ENCODE measurements at regions not wholly inside any gene's neighbourhood (a gene's known extent, or its start where the extent isn't known, plus 50 kb on each side); places are given as distances from the start of the nearest gene placed in this dataset.

GRCh38 chr12:65634061-65634460 lies 190.2 kb upstream of the HMGA2 start:
- Histone ChIP-seq H3K4me3 (no peak overlapping the region), H3K9me3 (no peaks in the 10 kb centered on the region), H3K36me3 (no peaks in the 10 kb centered on the region), H3K27ac (no peak overlapping the region), H3K27me3 (no peaks in the 10 kb centered on the region), H3K4me1 (ENCODE audit: insufficient read depth) (no peaks in the 10 kb centered on the region)
- WGBS, 3 donors = 94 to 97% (median 96%) methylated on average over 3 of the region's 3 CpGs
- intact Hi-C loops (cut with DNase I) = no loop called here
- TF ChIP-seq CTCF (IDR thresholded peaks at IDR 0.05) = no peak
- no peak for TF ChIP-seq POLR2A (IDR thresholded peaks at IDR 0.05)
- TF ChIP-seq EP300 (IDR thresholded peaks at IDR 0.05) = no peak
- DNase-seq = no peak

GRCh38 chr12:65634626-65635331 lies 189.5 kb upstream of the HMGA2 start:
- 66 to 71% (median 69%) methylated on average over 6 of the region's 6 CpGs for WGBS, 3 donors
- no peak for DNase-seq
- H3K36me3 ChIP-seq = no peaks in the 10 kb centered on the region
- no peaks in the 10 kb centered on the region for H3K27me3 ChIP-seq
- H3K9me3 ChIP-seq = no peaks in the 10 kb centered on the region
- H3K27ac ChIP-seq = no peak overlapping the region
- TF ChIP-seq CTCF (IDR thresholded peaks at IDR 0.05) = no peak
- TF ChIP-seq EP300 (IDR thresholded peaks at IDR 0.05) = no peak
- TF ChIP-seq POLR2A (IDR thresholded peaks at IDR 0.05) = no peak
- no peaks in the 10 kb centered on the region for H3K4me1 ChIP-seq (ENCODE audit: insufficient read depth)
- intact Hi-C loops (cut with DNase I) = no loop called here
- no peak overlapping the region for H3K4me3 ChIP-seq

GRCh38 chr12:65636436-65636835 lies 187.8 kb upstream of the HMGA2 start:
- no peak overlapping the region for H3K4me3 ChIP-seq
- no peaks in the 10 kb centered on the region for H3K27me3 ChIP-seq
- TF ChIP-seq CTCF (IDR thresholded peaks at IDR 0.05) (no peak), EP300 (IDR thresholded peaks at IDR 0.05) (no peak), POLR2A (IDR thresholded peaks at IDR 0.05) (no peak)
- H3K4me1 ChIP-seq (ENCODE audit: insufficient read depth) = no peaks in the 10 kb centered on the region
- no peak for DNase-seq
- intact Hi-C loops (cut with DNase I) = no loop called here
- H3K36me3 ChIP-seq = no peaks in the 10 kb centered on the region
- H3K27ac ChIP-seq = no peak overlapping the region
- no peaks in the 10 kb centered on the region for H3K9me3 ChIP-seq
- WGBS, 3 donors = 78 to 95% (median 93%) methylated on average over 1 of the region's 1 CpG

GRCh38 chr12:65637150-65637549 lies 187.1 kb upstream of the HMGA2 start:
- 86 to 93% (median 88%) methylated on average over 2 of the region's 2 CpGs for WGBS, 3 donors
- Histone ChIP-seq H3K4me3 (no peak overlapping the region), H3K9me3 (no peaks in the 10 kb centered on the region), H3K27me3 (no peaks in the 10 kb centered on the region), H3K36me3 (no peaks in the 10 kb centered on the region), H3K27ac (no peak overlapping the region), H3K4me1 (ENCODE audit: insufficient read depth) (no peaks in the 10 kb centered on the region)
- intact Hi-C loops (cut with DNase I) = no loop called here
- TF ChIP-seq EP300 (IDR thresholded peaks at IDR 0.05) = no peak
- no peak for TF ChIP-seq CTCF (IDR thresholded peaks at IDR 0.05)
- no peak for TF ChIP-seq POLR2A (IDR thresholded peaks at IDR 0.05)
- no peak for DNase-seq
